ENCODE measurements at regions not wholly inside any gene's neighbourhood (a gene's known extent, or its start where the extent isn't known, plus 50 kb on each side); places are given as distances from the start of the nearest gene placed in this dataset.

- H3K27me3 ChIP-seq (ENCODE audit: insufficient read depth), result no peaks in the 10 kb centered on the region
- H3F3A ChIP-seq (replicated peaks; ENCODE audit: insufficient read depth), result peaks cover 44% of the 10 kb centered on the region
- H3K36me3 ChIP-seq (replicated peaks in 1 of 2; ENCODE audit: control insufficient read depth in 1 of 2, insufficient read depth in 2 of 2, low read length in 1 of 2), result no peaks in the 10 kb centered on the region
- H3K4me3 ChIP-seq (ENCODE audit: low read depth in 2 of 2, low read length in 1 of 2), result no peak overlapping the region
- no peaks in the 10 kb centered on the region for H4K20me1 ChIP-seq (ENCODE audit: insufficient read depth)
- TF ChIP-seq ZBTB33 (IDR thresholded peaks at IDR 0.05; ENCODE audit: borderline replicate concordance, low read depth), result no peak
- peak overlapping the region in 1 of 2 experiments; percentile 90; a peak in 2 of 4 replicates for H3K27ac ChIP-seq (ENCODE audit: low read depth in 2 of 2, low read length in 1 of 2)
- ChIA-PET CTCF (no interaction called here), POLR2A (no interaction called here)
- no peak overlapping the region for H3K9ac ChIP-seq
- H3K4me1 ChIP-seq (ENCODE audit: control insufficient read depth in 1 of 2, insufficient read depth in 2 of 2, low read depth in 1 of 2, low read length in 1 of 2), result peaks cover 9 to 39% of the 10 kb centered on the region in 2 experiments; a peak in 3 of 4 replicates
- no peaks in the 10 kb centered on the region for H3K9me3 ChIP-seq
- 83% methylated on average over 5 of the region's 5 CpGs for WGBS (ENCODE audit: low lambda C conversion rate)
- peak overlapping the region; percentile 54; the same call in 1 of the 2 replicates for H2AFZ ChIP-seq (ENCODE audit: low read depth)
- no peaks in the 10 kb centered on the region for H3K9me2 ChIP-seq
- DNase-seq, result no peak
- no peaks in the 10 kb centered on the region for H3K79me2 ChIP-seq (ENCODE audit: insufficient read depth)
- no peak overlapping the region for H3K4me2 ChIP-seq
These were observed 91.3 kb upstream of the ZNF366 start for GRCh38 chr5:72598401-72599064.

GRCh38 chr5:72597456-72597948, 90.3 kb upstream of the ZNF366 start:
- peaks cover 9 to 39% of the 10 kb centered on the region in 2 experiments; a peak in 3 of 4 replicates for H3K4me1 ChIP-seq (ENCODE audit: control insufficient read depth in 1 of 2, insufficient read depth in 2 of 2, low read depth in 1 of 2, low read length in 1 of 2)

More at GRCh38 chr5:72597456-72597948, 90.3 kb upstream of the ZNF366 start:
- H3K27ac ChIP-seq (ENCODE audit: low read depth in 2 of 2, low read length in 1 of 2), result peak overlapping the region; percentile 79 to 90
- CTCF ChIA-PET, result interaction anchor here (1.0 kb wide), 1 partner anchor 242 kb away, joined by 3 read pairs; no protein-coding TSS in a partner anchor
- no peak for DNase-seq
- H3F3A ChIP-seq (replicated peaks; ENCODE audit: insufficient read depth), result peaks cover 44% of the 10 kb centered on the region
- H3K27me3 ChIP-seq (ENCODE audit: insufficient read depth), result no peaks in the 10 kb centered on the region
- H3K36me3 ChIP-seq (replicated peaks in 1 of 2; ENCODE audit: control insufficient read depth in 1 of 2, insufficient read depth in 2 of 2, low read length in 1 of 2), result no peaks in the 10 kb centered on the region
- TF ChIP-seq FOSL2 (IDR thresholded peaks at IDR 0.05; ENCODE audit: borderline replicate concordance, low read depth) (peak; percentile 47; the same call in 1 of the 2 replicates), REST (IDR thresholded peaks at IDR 0.05; ENCODE audit: low read depth, low read length) (no peak), RFX5 (IDR thresholded peaks at IDR 0.05; ENCODE audit: low read length) (0 out of 2 replicates have a peak, but pooled peaks have one; percentile 26), USF2 (IDR thresholded peaks at IDR 0.05; ENCODE audit: borderline replicate concordance, low read depth, low read length) (no peak), PBX3 (IDR thresholded peaks at IDR 0.05) (peak; percentile 49; the same call in 1 of the 2 replicates), USF1 (IDR thresholded peaks at IDR 0.05; ENCODE audit: borderline replicate concordance, low read depth) (no peak), TEAD4 (IDR thresholded peaks at IDR 0.05; ENCODE audit: borderline replicate concordance, insufficient read depth) (0 out of 2 replicates have a peak, but pooled peaks have one; percentile 44), JUND (IDR thresholded peaks at IDR 0.05) (peak; percentile 55), GABPA (IDR thresholded peaks at IDR 0.05; ENCODE audit: low read depth) (no peak), NFIC (IDR thresholded peaks at IDR 0.05; ENCODE audit: borderline replicate concordance) (peak; percentile 11; the same call in 1 of the 2 replicates), CHD2 (IDR thresholded peaks at IDR 0.05; ENCODE audit: low read length, partially characterized antibody) (no peak), YY1 (IDR thresholded peaks at IDR 0.05; ENCODE audit: low read depth) (peak; percentile 86), NRF1 (IDR thresholded peaks at IDR 0.05; ENCODE audit: low read depth, low read length) (no peak), SIN3A (IDR thresholded peaks at IDR 0.05; ENCODE audit: borderline replicate concordance, low read depth, low read length) (0 out of 2 replicates have a peak, but pooled peaks have one; percentile 42), EP300 (IDR thresholded peaks at IDR 0.05; ENCODE audit: borderline replicate concordance in 1 of 2, low read depth in 1 of 2, low read length in 1 of 2) (0 out of 4 replicates have a peak, but pooled peaks of 1 of the 2 experiments have one; percentile 33), TCF12 (IDR thresholded peaks at IDR 0.05) (peak; percentile 35; the same call in 1 of the 2 replicates)
- no peaks in the 10 kb centered on the region for H4K20me1 ChIP-seq (ENCODE audit: insufficient read depth)
- H3K79me2 ChIP-seq (ENCODE audit: insufficient read depth), result no peaks in the 10 kb centered on the region
- H3K4me2 ChIP-seq, result peak overlapping the region; percentile 59
- H3K4me3 ChIP-seq (ENCODE audit: low read depth in 2 of 2, low read length in 1 of 2), result no peak overlapping the region
- POLR2A ChIA-PET, result no interaction called here
- peak overlapping the region; percentile 54; the same call in 1 of the 2 replicates for H2AFZ ChIP-seq (ENCODE audit: low read depth)
- no peaks in the 10 kb centered on the region for H3K9me2 ChIP-seq
- H3K9ac ChIP-seq, result peak overlapping the region; percentile 36; the same call in 1 of the 2 replicates
- WGBS (ENCODE audit: low lambda C conversion rate), result 48% methylated on average over 5 of the region's 5 CpGs
- H3K9me3 ChIP-seq, result no peaks in the 10 kb centered on the region
